GF-D8 (cell line): ENCODE measurements at regions not wholly inside any gene's neighbourhood (a gene's known extent, or its start where the extent isn't known, plus 50 kb on each side); places are given as distances from the start of the nearest gene placed in this dataset.

Experiments
- DNase-seq: peaks from one replicate; lab custom pipeline; 2025; lab: John Stamatoyannopoulos, UW

DNA sequence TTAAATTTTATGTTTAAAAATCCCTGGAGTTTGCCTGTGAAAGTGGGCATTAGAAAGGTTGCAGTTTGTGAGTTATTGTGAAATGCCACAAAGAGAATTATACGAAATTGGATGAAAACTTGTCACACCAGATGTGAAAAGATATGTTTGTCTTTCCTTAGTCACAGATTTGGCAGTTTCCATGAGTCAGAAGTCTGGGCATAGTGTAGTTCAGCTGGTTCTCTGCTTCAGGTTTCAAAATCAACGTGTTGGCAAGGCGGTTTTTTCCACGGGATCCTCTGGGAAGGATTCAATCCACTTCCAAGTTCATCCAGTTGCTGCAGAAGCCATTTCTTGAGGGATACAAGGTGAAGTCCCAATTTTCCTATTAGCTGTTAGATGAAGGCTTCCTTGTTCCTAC lies 658.0 kb upstream of the CDH2 start:
- no peak for DNase-seq

DNA sequence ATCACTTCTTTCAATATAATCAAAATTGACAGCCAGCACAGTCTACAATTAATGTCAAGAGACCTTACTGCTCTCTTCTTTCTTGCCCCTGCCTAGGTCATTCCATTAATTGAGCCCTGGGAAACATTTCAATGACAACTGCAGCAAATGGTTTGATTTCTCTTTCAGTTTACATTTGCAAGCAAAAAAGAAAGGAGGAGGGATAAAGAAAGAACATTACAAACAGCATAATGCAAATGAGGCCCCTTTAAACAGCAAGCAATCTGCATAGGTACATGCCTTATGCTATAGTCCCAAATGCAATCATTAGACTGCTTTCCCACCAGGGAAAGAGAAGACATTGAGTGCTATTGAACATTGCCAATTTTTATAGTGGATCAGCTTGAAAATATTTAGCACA lies 655.0 kb upstream of the CDH2 start:
- DNase-seq = no peak

DNA sequence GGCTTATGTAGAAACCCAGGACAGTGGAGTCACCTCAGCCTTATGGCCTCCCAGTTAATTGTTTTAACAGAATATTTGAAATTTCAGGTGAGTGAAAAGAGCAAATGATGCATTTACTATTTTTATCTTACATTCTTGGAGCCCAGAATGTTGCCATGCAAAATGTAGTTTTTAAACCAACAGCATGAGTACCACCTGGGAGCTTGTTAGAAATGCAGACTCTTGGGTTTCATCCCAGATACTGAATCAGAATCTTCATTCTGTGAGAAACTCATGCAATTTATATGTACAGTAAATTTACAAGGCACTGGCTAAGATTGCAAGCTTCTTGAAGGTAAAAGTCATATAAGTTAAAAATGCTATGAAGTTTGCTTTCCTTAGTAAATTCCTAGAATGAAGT lies 654.5 kb upstream of the CDH2 start:
- no peak for DNase-seq

DNA sequence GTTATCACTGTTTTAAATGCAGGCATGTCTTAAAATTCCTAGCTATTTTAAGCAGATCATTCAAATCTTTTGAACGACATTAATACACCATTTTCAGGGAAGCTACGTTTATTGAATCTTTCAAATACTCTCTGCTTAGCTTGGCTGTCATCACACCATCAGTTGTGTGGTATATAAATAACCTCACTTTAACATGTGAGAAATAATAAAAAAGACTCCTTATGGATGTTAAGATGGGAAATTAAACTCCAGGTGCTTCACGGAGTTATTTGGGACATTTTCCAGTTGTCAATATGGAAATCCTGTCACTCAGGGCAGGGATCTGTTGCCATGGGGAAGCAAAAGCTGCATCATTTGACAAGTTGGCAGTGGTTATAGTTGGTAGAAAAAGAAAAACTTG lies 649.2 kb upstream of the CDH2 start:
- DNase-seq = no peak

DNA sequence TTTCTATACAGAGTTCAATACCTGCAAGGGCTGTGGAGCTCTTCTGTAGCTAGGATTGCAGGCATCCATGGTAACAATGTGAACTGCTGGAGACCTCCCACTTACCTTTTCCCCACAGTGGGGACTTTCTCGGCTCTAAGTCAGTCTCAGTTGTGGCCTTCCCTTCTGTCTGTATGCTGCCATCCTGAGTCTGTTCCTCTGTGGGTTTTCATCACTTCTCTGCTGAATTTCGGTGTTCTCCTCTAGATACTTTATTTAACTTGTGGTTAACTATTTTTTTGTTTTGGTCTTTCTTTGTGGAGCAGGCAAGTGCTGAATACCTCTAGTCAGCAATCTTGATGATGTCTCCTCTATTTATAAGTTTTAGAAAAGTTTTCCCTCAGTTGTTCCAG lies 647.2 kb upstream of the CDH2 start:
- no peak for DNase-seq

DNA sequence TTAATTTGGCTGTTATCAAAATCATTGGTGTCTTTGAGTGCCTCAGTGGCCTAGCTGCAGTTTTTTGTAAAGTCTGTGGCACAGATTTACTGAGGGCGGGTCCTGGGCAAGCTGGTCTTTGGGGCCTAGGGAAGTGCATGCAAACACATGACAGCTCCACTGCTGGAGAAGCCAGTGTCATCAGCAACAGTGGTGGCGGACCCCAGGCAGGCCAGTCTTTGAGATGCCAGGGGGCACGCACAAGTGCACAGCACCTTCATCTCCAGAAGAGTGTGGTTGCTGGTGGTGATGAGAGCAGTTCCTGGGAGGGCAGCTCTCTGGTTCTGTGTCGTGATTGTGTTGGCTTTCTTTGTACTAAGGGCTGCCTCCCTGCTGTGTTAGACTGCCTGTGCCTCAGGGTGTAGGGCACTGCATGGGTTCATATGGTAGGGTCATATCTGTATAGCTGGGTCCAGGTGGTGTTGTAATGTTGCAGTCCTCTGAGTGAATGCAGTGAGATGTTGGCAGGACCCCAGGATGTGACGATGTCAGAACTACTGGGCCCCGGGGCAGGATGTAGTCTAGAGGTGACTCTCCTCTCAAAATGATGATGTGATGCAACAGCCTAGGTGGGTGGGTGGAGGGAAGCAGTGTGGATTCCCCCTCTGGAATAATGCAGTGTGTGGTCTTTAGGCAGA lies 646.7 kb upstream of the CDH2 start:
- no peak for DNase-seq

- DNase-seq = no peak
Observed at GRCh38 chr18:28820353-28820752, 643.4 kb upstream of the CDH2 start.

GRCh38 chr18:28816155-28816554 lies 639.2 kb upstream of the CDH2 start:
- DNase-seq = no peak

- no peak for DNase-seq
Observed at GRCh38 chr18:28814365-28814764, 637.4 kb upstream of the CDH2 start.

DNA sequence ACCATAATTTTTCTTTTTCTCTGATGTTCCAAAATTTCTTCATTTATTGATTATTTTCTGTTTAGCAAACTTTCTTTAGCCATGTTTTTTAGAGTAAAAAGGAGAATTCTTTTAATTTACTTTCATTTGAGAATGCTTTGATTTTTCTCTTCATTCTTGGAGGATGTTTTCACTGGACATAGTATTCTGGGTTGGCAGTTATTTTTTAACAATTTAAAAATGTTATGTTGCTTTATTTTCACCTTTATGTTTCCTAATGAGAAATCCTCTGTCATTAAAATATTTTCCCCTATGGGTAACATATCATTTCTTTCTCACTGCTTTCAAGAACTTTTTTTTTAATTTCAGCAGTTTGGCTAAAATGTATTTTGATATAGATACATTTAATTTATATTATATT lies 631.4 kb upstream of the CDH2 start:
- DNase-seq = no peak

- DNase-seq = no peak
Observed at GRCh38 chr18:28805491-28805890, 628.6 kb upstream of the CDH2 start.

DNA sequence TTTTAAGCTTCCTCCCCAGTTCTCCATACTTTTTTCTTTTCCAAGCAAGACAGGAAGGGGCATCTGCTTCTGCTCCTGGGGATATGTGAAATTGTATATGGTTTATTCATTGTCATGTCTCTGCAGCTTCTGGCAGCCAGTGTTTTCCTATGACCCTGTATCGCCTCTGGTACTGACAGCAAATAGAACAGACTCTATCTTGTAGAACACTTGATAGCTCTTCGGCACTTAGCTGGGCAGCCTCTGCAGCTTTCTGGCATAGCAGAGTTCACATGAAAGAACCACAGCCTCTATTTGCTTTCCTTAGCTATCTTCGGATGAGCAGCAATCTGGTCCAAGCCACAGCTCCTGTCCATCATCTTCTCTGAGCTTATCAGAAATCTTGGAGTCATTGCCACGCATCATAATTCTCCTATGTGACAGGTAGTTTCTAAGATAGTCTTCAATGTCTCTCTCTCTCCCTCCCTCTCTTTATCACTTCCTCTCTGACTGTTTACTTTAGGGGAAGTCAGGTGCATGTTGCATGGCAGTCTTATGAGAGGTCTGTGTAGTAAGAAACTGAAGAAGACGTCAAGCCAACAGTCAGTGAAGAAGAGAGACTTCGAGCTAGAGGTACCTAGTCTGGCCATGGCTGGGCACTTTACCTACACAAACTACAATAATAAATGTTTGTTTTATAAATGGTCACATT lies 627.7 kb upstream of the CDH2 start:
- no peak for DNase-seq

- no peak for DNase-seq
Observed at GRCh38 chr18:28802546-28802945, 625.6 kb upstream of the CDH2 start.

- no peak for DNase-seq
Observed at GRCh38 chr18:28801876-28802275, 624.9 kb upstream of the CDH2 start.

GRCh38 chr18:28794459-28795245 lies 617.7 kb upstream of the CDH2 start:
- DNase-seq = no peak

GRCh38 chr18:28793901-28794300 lies 617.0 kb upstream of the CDH2 start:
- no peak for DNase-seq

GRCh38 chr18:28792404-28793086 lies 615.6 kb upstream of the CDH2 start:
- no peak for DNase-seq

- DNase-seq = no peak
Observed at GRCh38 chr18:28791101-28791500, 614.2 kb upstream of the CDH2 start.

- no peak for DNase-seq
Observed at GRCh38 chr18:28789502-28789901, 612.6 kb upstream of the CDH2 start.

- no peak for DNase-seq
Observed at GRCh38 chr18:28786926-28787325, 610.0 kb upstream of the CDH2 start.

GRCh38 chr18:28781616-28782362 lies 604.9 kb upstream of the CDH2 start:
- no peak for DNase-seq

DNA sequence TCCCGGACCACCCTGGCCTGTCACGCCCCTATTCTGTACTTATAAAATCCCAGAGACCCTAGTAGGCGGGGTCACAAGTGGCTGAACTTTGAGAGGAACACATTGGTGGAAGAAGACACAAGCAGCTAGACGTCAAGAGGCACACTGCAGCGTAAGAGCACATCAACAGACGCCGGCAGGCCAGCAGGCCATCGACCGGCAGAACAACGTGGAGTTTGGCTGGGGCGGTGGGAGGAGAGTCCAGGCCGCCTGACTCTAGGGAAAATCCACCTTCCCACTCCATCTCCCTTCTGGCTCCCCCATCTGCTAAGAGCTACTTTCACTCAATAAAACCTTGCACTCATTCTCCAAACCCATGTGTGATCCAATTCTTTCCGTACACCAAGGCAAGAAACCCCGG lies 601.8 kb upstream of the CDH2 start:
- no peak for DNase-seq
